Fibroblast of villous mesenchyme (primary cell): ENCODE measurements at regions not wholly inside any gene's neighbourhood (a gene's known extent, or its start where the extent isn't known, plus 50 kb on each side); places are given as distances from the start of the nearest gene placed in this dataset.
"Not testable (repeated sequence)": the region's sequence is repeated elsewhere in the genome, so short reads cannot be mapped to it uniquely, and the experiment has no call there.

Experiments used
- DNase-seq: peaks from one replicate; pipeline ENCODE4 v3.0.0-alpha.2; 2010; ENCODE audit warnings: low read depth
- H3K4me3 ChIP-seq: 2 replicates; pipeline ENCODE4 v1.5.1; 2011; ENCODE audit warnings: low read depth, mild to moderate bottlenecking, low read length
- CTCF ChIP-seq: IDR thresholded peaks from 2 replicates; pipeline ENCODE4 v1.5.1; 2012; ENCODE audit warnings: low read depth, mild to moderate bottlenecking, low read length; ENCODE audit not compliant: insufficient read depth

GRCh38 chr6:167560673-167561569 is 236.0 kb downstream of the TTLL2 start:
- H3K4me3 ChIP-seq = no peak overlapping the region
- no peak for TF ChIP-seq CTCF
- DNase-seq = no peak

GRCh38 chr6:167562862-167563261 is 238.0 kb downstream of the TTLL2 start:
- not testable (repeated sequence) for DNase-seq, H3K4me3 ChIP-seq

GRCh38 chr6:167564416-167565250 is 239.7 kb downstream of the TTLL2 start:
- TF ChIP-seq CTCF = no peak
- no peak for DNase-seq
- H3K4me3 ChIP-seq = no peak overlapping the region

- H3K4me3 ChIP-seq = no peak overlapping the region
- no peak for TF ChIP-seq CTCF
- no peak for DNase-seq
Measured at GRCh38 chr6:167565388-167565787, 240.5 kb downstream of the TTLL2 start.

GRCh38 chr6:167565884-167566599 is 241.2 kb downstream of the TTLL2 start:
- no peak for TF ChIP-seq CTCF
- H3K4me3 ChIP-seq = no peak overlapping the region

GRCh38 chr6:167566711-167567141 is 241.8 kb downstream of the TTLL2 start:
- no peak overlapping the region for H3K4me3 ChIP-seq
- DNase-seq = no peak
- TF ChIP-seq CTCF = no peak

More at GRCh38 chr6:167565884-167566599, 241.2 kb downstream of the TTLL2 start:
- DNase-seq = no peak
